Esophagus muscularis mucosa (tissue), 4 donors: ENCODE measurements at regions not wholly inside any gene's neighbourhood (a gene's known extent, or its start where the extent isn't known, plus 50 kb on each side); places are given as distances from the start of the nearest gene placed in this dataset.

ENCODE experiments used
- DNase-seq: peaks from one replicate; pipeline ENCODE4 v3.0.0-alpha.2; 2017; ENCODE audit errors: extremely low spot score
- H3K27ac ChIP-seq, 4 donors: fragments of 200-600 bp; sonication (generic); replicated peaks in 1 of 4; 1 replicate in 3 of 4; 2 replicates in 1 of 4; pipeline ENCODE4 v1.5.1; 2016 to 2019; ENCODE audit warnings: mild to moderate bottlenecking in 1 of 4
- H3K27me3 ChIP-seq, 4 donors: fragments of 200-600 bp; sonication (generic); one replicate each; pipeline versions ENCODE4 v1.5.1 to v1.6.0; 2016 to 2019
- H3K36me3 ChIP-seq, 4 donors: fragments of 200-600 bp; sonication (generic); one replicate each; pipeline ENCODE4 v1.5.1; 2016 to 2019
- H3K4me1 ChIP-seq, 4 donors: fragments of 200-600 bp; sonication (generic); one replicate each; pipeline ENCODE4 v1.5.1; 2016 to 2019
- H3K4me3 ChIP-seq, 4 donors: fragments of 200-600 bp; sonication (generic); 1 replicate in 2 of 4; 2 replicates in 2 of 4; pipeline ENCODE4 v1.5.1; 2016 to 2019; ENCODE audit warnings: mild to moderate bottlenecking in 4 of 4, moderate library complexity in 1 of 4
- H3K9me3 ChIP-seq, 4 donors: fragments of 200-600 bp; sonication (generic); 1 replicate in 3 of 4; 2 replicates in 1 of 4; pipeline ENCODE4 v1.5.1; 2016 to 2019
- CTCF ChIP-seq, 3 experiments: fragments of 200-600 bp in 2 of 3; fragments of 450-650 bp in 1 of 3; sonication (generic) in 2 of 3; IDR thresholded peaks; one replicate each; pipeline ENCODE4 v1.5.1; 2017 to 2019; ENCODE audit warnings: antibody characterized with exemption in 3 of 3, mild to moderate bottlenecking in 2 of 3, moderate library complexity in 1 of 3
- EP300 ChIP-seq: sonication (generic); formaldehyde crosslinking; IDR thresholded peaks from one replicate; pipeline ENCODE4 v1.6.1; 2017; ENCODE audit warnings: antibody characterized with exemption
- POLR2A ChIP-seq: fragments of 450-650 bp; IDR thresholded peaks from one replicate; pipeline ENCODE4 v1.6.1; 2017; ENCODE audit warnings: antibody characterized with exemption, moderate library complexity, mild to moderate bottlenecking, low read depth
- POLR2AphosphoS5 ChIP-seq, 2 donors: sonication (generic); formaldehyde crosslinking; IDR thresholded peaks; one replicate each; pipeline ENCODE4 v1.6.1; 2017; ENCODE audit warnings: antibody characterized with exemption in 2 of 2
- WGBS: methylation state at CpG from one replicate; pipeline ENCODE4 v1.1.5; 2018; 5-methylcytosine and 5-hydroxymethylcytosine counted together
- intact Hi-C: fragments of 100-400 bp; cut with DNase I; formaldehyde crosslinking; loops from one replicate; pipeline ENCODE4 v1.15.1; 2023

- Histone ChIP-seq H3K9me3 (no peaks in the 10 kb centered on the region), H3K4me3 (no peak overlapping the region), H3K36me3 (no peaks in the 10 kb centered on the region), H3K27ac (no peak overlapping the region), H3K4me1 (no peaks in the 10 kb centered on the region), H3K27me3 (no peaks in the 10 kb centered on the region)
- no peak for DNase-seq
- intact Hi-C loops = no loop called here
- no peak for TF ChIP-seq POLR2AphosphoS5 (IDR thresholded peaks at IDR 0.05)
- no peak for TF ChIP-seq POLR2A
- no peak for TF ChIP-seq EP300
- no peak for TF ChIP-seq CTCF (IDR thresholded peaks at IDR 0.05)
- WGBS = 96% methylated on average over 8 of the region's 8 CpGs
These were observed 224.0 kb upstream of the GMDS start for GRCh38 chr6:2469428-2469827.

GRCh38 chr6:2468601-2468955 is 223.2 kb upstream of the GMDS start:
- Histone ChIP-seq H3K4me3 (no peak overlapping the region), H3K36me3 (no peaks in the 10 kb centered on the region), H3K9me3 (no peaks in the 10 kb centered on the region), H3K4me1 (no peaks in the 10 kb centered on the region), H3K27me3 (no peaks in the 10 kb centered on the region), H3K27ac (no peak overlapping the region)
- intact Hi-C loops = no loop called here
- TF ChIP-seq CTCF (IDR thresholded peaks at IDR 0.05) = no peak
- TF ChIP-seq POLR2AphosphoS5 (IDR thresholded peaks at IDR 0.05) = no peak
- no peak for TF ChIP-seq EP300
- TF ChIP-seq POLR2A = no peak
- WGBS = 78% methylated on average over 4 of the region's 4 CpGs
- no peak for DNase-seq

- no peak for DNase-seq
- WGBS = 72% methylated on average over 6 of the region's 6 CpGs
- no peak overlapping the region for H3K4me3 ChIP-seq
- TF ChIP-seq CTCF (IDR thresholded peaks at IDR 0.05) = no peak
- no peak for TF ChIP-seq POLR2AphosphoS5 (IDR thresholded peaks at IDR 0.05)
- no peak for TF ChIP-seq EP300
- H3K4me1 ChIP-seq = no peaks in the 10 kb centered on the region
- no peaks in the 10 kb centered on the region for H3K27me3 ChIP-seq
- no peak overlapping the region for H3K27ac ChIP-seq
- H3K9me3 ChIP-seq = no peaks in the 10 kb centered on the region
- no peaks in the 10 kb centered on the region for H3K36me3 ChIP-seq
- intact Hi-C loops = no loop called here
These were observed 222.7 kb upstream of the GMDS start for GRCh38 chr6:2467929-2468600.

- no peak overlapping the region for H3K27ac ChIP-seq
- H3K4me3 ChIP-seq = no peak overlapping the region
- no peak for TF ChIP-seq CTCF (IDR thresholded peaks at IDR 0.05)
- no peak for TF ChIP-seq POLR2AphosphoS5 (IDR thresholded peaks at IDR 0.05)
- TF ChIP-seq POLR2A = no peak
- no peak for TF ChIP-seq EP300
- intact Hi-C loops = no loop called here
- H3K36me3 ChIP-seq = no peaks in the 10 kb centered on the region
- H3K27me3 ChIP-seq = no peaks in the 10 kb centered on the region
- DNase-seq = no peak
- no peaks in the 10 kb centered on the region for H3K9me3 ChIP-seq
- WGBS = 87% methylated on average over 9 of the region's 9 CpGs
- H3K4me1 ChIP-seq = no peaks in the 10 kb centered on the region
These were observed 219.9 kb upstream of the GMDS start for GRCh38 chr6:2465336-2465735.

GRCh38 chr6:2464641-2465040 is 219.2 kb upstream of the GMDS start:
- Histone ChIP-seq H3K9me3 (no peaks in the 10 kb centered on the region), H3K4me1 (no peaks in the 10 kb centered on the region), H3K27me3 (no peaks in the 10 kb centered on the region), H3K36me3 (no peaks in the 10 kb centered on the region), H3K27ac (no peak overlapping the region), H3K4me3 (no peak overlapping the region)
- intact Hi-C loops = no loop called here
- TF ChIP-seq POLR2A (no peak), EP300 (no peak), CTCF (IDR thresholded peaks at IDR 0.05) (no peak), POLR2AphosphoS5 (IDR thresholded peaks at IDR 0.05) (no peak)
- DNase-seq = no peak
- 97% methylated on average over 5 of the region's 5 CpGs for WGBS
